CD14-positive monocyte (primary cell): ENCODE measurements at regions not wholly inside any gene's neighbourhood (a gene's known extent, or its start where the extent isn't known, plus 50 kb on each side); places are given as distances from the start of the nearest gene placed in this dataset.
A peak's percentile ranks its signal among the peaks of the same experiment; 100 is the strongest.

Experiments
- DNase-seq, 3 donors: peaks; one replicate each; pipeline ENCODE4 v3.0.0-alpha.2; 2011 to 2022
- H2AFZ ChIP-seq: 2 replicates; pipeline ENCODE4 v1.6.0; 2012; ENCODE audit warnings: mild to moderate bottlenecking, low read depth, low read length, inconsistent platforms; ENCODE audit not compliant: insufficient read depth, poor library complexity, severe bottlenecking
- H3K27ac ChIP-seq, 2 donors: 1 replicate in 1 of 2; 2 replicates in 1 of 2; pipeline ENCODE4 v1.5.1; 2012 to 2013; ENCODE audit warnings: low read length in 2 of 2, control low read depth in 1 of 2, inconsistent platforms in 1 of 2, low read depth in 1 of 2, mild to moderate bottlenecking in 1 of 2
- H3K27me3 ChIP-seq, 2 donors: one replicate each; pipeline versions ENCODE4 v1.6.0 to v1.6.1; 2011 to 2013; ENCODE audit warnings: low read length in 2 of 2; ENCODE audit not compliant: control insufficient read depth in 2 of 2, insufficient read depth in 2 of 2
- H3K36me3 ChIP-seq, 2 donors: replicated peaks in 1 of 2; 1 replicate in 1 of 2; 2 replicates in 1 of 2; pipeline versions ENCODE4 v1.5.1 to v1.6.1; 2012 to 2013; ENCODE audit warnings: low read length in 2 of 2, control low read depth in 1 of 2, inconsistent platforms in 1 of 2, mild to moderate bottlenecking in 1 of 2; ENCODE audit not compliant: insufficient read depth in 2 of 2, control insufficient read depth in 1 of 2
- H3K4me1 ChIP-seq, 2 donors: 1 replicate in 1 of 2; 2 replicates in 1 of 2; pipeline versions ENCODE4 v1.5.1 to v1.6.1; 2012 to 2013; ENCODE audit warnings: low read length in 2 of 2, control low read depth in 1 of 2, inconsistent platforms in 1 of 2, mild to moderate bottlenecking in 1 of 2, moderate library complexity in 1 of 2; ENCODE audit not compliant: insufficient read depth in 2 of 2, control insufficient read depth in 1 of 2
- H3K4me2 ChIP-seq: replicated peaks from 2 replicates; pipeline ENCODE3; 2012; ENCODE audit warnings: low read length, moderate library complexity, mild to moderate bottlenecking; ENCODE audit not compliant: poor library complexity, severe bottlenecking; ENCODE audit errors: extremely low read depth
- H3K4me3 ChIP-seq, 3 experiments: fragments of 200-600 bp in 1 of 3; sonication (generic) in 1 of 3; replicated peaks in 1 of 3; 1 replicate in 2 of 3; 2 replicates in 1 of 3; pipeline ENCODE4 v1.5.1; 2011 to 2013; ENCODE audit warnings: low read length in 3 of 3, mild to moderate bottlenecking in 3 of 3, control low read depth in 2 of 3, low read depth in 2 of 3, inconsistent platforms in 1 of 3, moderate library complexity in 1 of 3
- H3K79me2 ChIP-seq: 2 replicates; pipeline ENCODE4 v1.6.0; 2012; ENCODE audit warnings: mild to moderate bottlenecking, control low read depth, inconsistent platforms, low read length, moderate library complexity; ENCODE audit not compliant: insufficient read depth
- H3K9ac ChIP-seq: 2 replicates; pipeline ENCODE4 v1.6.0; 2017; ENCODE audit warnings: low read length, mild to moderate bottlenecking; ENCODE audit not compliant: insufficient read depth, poor library complexity, severe bottlenecking
- H3K9me3 ChIP-seq, 2 donors: replicated peaks in 1 of 2; 1 replicate in 1 of 2; 2 replicates in 1 of 2; pipeline versions ENCODE4 v1.5.1 to v1.6.1; 2012 to 2013; ENCODE audit warnings: low read length in 2 of 2, control low read depth in 1 of 2; ENCODE audit not compliant: control insufficient read depth in 1 of 2, insufficient read depth in 1 of 2
- H4K20me1 ChIP-seq: 2 replicates; pipeline ENCODE4 v1.6.0; 2012; ENCODE audit warnings: mild to moderate bottlenecking, low read length, control low read depth, moderate library complexity; ENCODE audit not compliant: insufficient read depth
- H3K27ac Mint-ChIP-seq, 7 donors: one replicate each; pipeline ENCODE4 v1.8.0; 2020; ENCODE audit warnings: mild to moderate bottlenecking in 7 of 7, mixed read lengths in 7 of 7, moderate library complexity in 6 of 7, inconsistent platforms in 2 of 7
- H3K27me3 Mint-ChIP-seq, 3 donors: one replicate each; pipeline ENCODE4 v1.8.0; 2021 to 2022; ENCODE audit warnings: low read depth in 3 of 3, mild to moderate bottlenecking in 3 of 3, mixed read lengths in 3 of 3, moderate library complexity in 3 of 3, inconsistent platforms in 1 of 3
- H3K36me3 Mint-ChIP-seq, 2 donors: one replicate each; pipeline ENCODE4 v1.8.0; 2020; ENCODE audit warnings: mixed read lengths in 2 of 2, inconsistent platforms in 1 of 2, mild to moderate bottlenecking in 1 of 2
- H3K4me1 Mint-ChIP-seq: one replicate; pipeline ENCODE4 v1.8.0; 2020; ENCODE audit warnings: mild to moderate bottlenecking, mixed read lengths
- H3K4me3 Mint-ChIP-seq, 2 donors: one replicate each; pipeline ENCODE4 v1.8.0; 2020; ENCODE audit warnings: mild to moderate bottlenecking in 2 of 2, mixed read lengths in 2 of 2, moderate library complexity in 1 of 2
- H3K9me3 Mint-ChIP-seq, 7 donors: one replicate each; pipeline ENCODE4 v1.8.0; 2020 to 2022; ENCODE audit warnings: mixed read lengths in 7 of 7, mild to moderate bottlenecking in 6 of 7, moderate library complexity in 6 of 7, inconsistent platforms in 2 of 7
- CTCF ChIP-seq: fragments of 200-600 bp; IDR thresholded peaks from one replicate; pipeline ENCODE4 v1.8.0; 2022; ENCODE audit warnings: antibody characterized with exemption, mild to moderate bottlenecking
- WGBS: methylation state at CpG from one replicate; pipeline ENCODE4 v1.1.5; 2013; ENCODE audit warnings: missing lambda C conversion rate; ENCODE audit not compliant: insufficient coverage; 5-methylcytosine and 5-hydroxymethylcytosine counted together
- intact Hi-C, 2 donors: fragments of 100-400 bp; cut with micrococcal nuclease; formaldehyde crosslinking; loops; one replicate each; pipeline versions ENCODE4 v1.15.0 to v1.15.1; 2023

- Histone ChIP-seq H4K20me1 (no peaks in the 10 kb centered on the region), H3K9me3 (no peaks in the 10 kb centered on the region), H3K4me1 (no peaks in the 10 kb centered on the region), H3K36me3 (no peaks in the 10 kb centered on the region), H3K9ac (no peak overlapping the region), H3K27me3 (no peaks in the 10 kb centered on the region), H2AFZ (no peak overlapping the region), H3K27ac (no peak overlapping the region), H3K4me2 (no peak overlapping the region), H3K4me3 (no peak overlapping the region), H3K79me2 (no peaks in the 10 kb centered on the region)
- no peak for DNase-seq
- no peak for TF ChIP-seq CTCF
- H3K27ac Mint-ChIP-seq = no peak overlapping the region
- intact Hi-C loops = no loop called here
- H3K27me3 Mint-ChIP-seq = peaks cover 5 to 8% (median 7%) of the 10 kb centered on the region in 3 donors
- H3K4me1 Mint-ChIP-seq = peaks cover 4% of the 10 kb centered on the region
- 95% methylated on average over 7 of the region's 7 CpGs for WGBS
- no peak overlapping the region for H3K4me3 Mint-ChIP-seq
- H3K9me3 Mint-ChIP-seq = no peaks in the 10 kb centered on the region
- H3K36me3 Mint-ChIP-seq = no peaks in the 10 kb centered on the region
Measured at GRCh38 chr14:97246648-97247047, 449.5 kb downstream of the VRK1 start.

GRCh38 chr14:97248973-97249372, 451.8 kb downstream of the VRK1 start:
- no peak for TF ChIP-seq CTCF
- Mint-ChIP-seq H3K36me3 (no peaks in the 10 kb centered on the region), H3K4me3 (no peak overlapping the region), H3K4me1 (peaks cover 10% of the 10 kb centered on the region), H3K9me3 (peaks cover 0 to 6% (median 3%) of the 10 kb centered on the region in 7 donors), H3K27ac (peak overlapping the region in 1 of 7 donors; percentile 70), H3K27me3 (peaks cover 7 to 10% (median 8%) of the 10 kb centered on the region in 3 donors)
- Histone ChIP-seq H2AFZ (no peak overlapping the region), H3K4me3 (no peak overlapping the region), H3K9me3 (no peaks in the 10 kb centered on the region), H4K20me1 (no peaks in the 10 kb centered on the region), H3K27me3 (no peaks in the 10 kb centered on the region), H3K36me3 (no peaks in the 10 kb centered on the region), H3K27ac (no peak overlapping the region), H3K79me2 (no peaks in the 10 kb centered on the region), H3K4me1 (no peaks in the 10 kb centered on the region), H3K4me2 (no peak overlapping the region), H3K9ac (no peak overlapping the region)
- WGBS = 92% methylated on average over 4 of the region's 5 CpGs
- intact Hi-C loops = no loop called here
- DNase-seq = no peak
